ENCODE measurements at regions not wholly inside any gene's neighbourhood (a gene's known extent, or its start where the extent isn't known, plus 50 kb on each side); places are given as distances from the start of the nearest gene placed in this dataset.

DNA sequence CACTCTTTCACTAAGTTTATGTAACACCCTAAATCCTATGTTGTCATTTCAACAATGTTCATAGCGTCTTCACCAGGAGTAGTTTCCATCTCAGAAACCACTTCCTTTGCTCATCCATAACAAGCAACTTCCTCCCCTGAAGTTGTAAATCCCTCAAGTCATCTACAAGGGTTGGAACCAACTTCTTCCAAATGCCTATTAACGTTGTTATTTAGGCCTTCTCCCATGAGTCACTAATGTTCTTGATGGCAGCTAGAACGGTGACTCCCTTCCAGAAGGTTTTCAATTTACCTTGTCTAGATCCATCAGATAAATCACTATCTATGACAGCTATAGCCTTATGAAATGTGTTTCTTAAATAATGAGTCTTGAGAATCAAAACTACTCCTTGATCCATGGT, 73.3 kb upstream of the TARS1 start:
- Histone ChIP-seq H3K4me1 (ENCODE audit: control insufficient read depth in 3 of 3, insufficient read depth in 2 of 3, low read depth in 1 of 3, low read length in 2 of 3) (no peaks in the 10 kb centered on the region), H3K36me3 (ENCODE audit: control insufficient read depth in 3 of 3, insufficient read depth in 2 of 3, low read depth in 1 of 3, low read length in 3 of 3) (no peaks in the 10 kb centered on the region), H3K27ac (ENCODE audit: low read depth in 1 of 3, low read length in 2 of 3) (no peak overlapping the region), H3K9me3 (ENCODE audit: control insufficient read depth in 2 of 2, insufficient read depth in 1 of 2, low read depth in 1 of 2, low read length in 1 of 2) (no peaks in the 10 kb centered on the region), H3K4me3 (ENCODE audit: low read depth in 1 of 3, low read length in 3 of 3) (no peak overlapping the region), H3K27me3 (ENCODE audit: control insufficient read depth in 3 of 3, insufficient read depth in 3 of 3, low read length in 3 of 3) (no peaks in the 10 kb centered on the region)
- FAIRE-seq (no peak), DNase-seq (no peak)
- WGBS, 3 donors, result 66 to 83% (median 74%) methylated on average over 3 of the region's 3 CpGs

DNA sequence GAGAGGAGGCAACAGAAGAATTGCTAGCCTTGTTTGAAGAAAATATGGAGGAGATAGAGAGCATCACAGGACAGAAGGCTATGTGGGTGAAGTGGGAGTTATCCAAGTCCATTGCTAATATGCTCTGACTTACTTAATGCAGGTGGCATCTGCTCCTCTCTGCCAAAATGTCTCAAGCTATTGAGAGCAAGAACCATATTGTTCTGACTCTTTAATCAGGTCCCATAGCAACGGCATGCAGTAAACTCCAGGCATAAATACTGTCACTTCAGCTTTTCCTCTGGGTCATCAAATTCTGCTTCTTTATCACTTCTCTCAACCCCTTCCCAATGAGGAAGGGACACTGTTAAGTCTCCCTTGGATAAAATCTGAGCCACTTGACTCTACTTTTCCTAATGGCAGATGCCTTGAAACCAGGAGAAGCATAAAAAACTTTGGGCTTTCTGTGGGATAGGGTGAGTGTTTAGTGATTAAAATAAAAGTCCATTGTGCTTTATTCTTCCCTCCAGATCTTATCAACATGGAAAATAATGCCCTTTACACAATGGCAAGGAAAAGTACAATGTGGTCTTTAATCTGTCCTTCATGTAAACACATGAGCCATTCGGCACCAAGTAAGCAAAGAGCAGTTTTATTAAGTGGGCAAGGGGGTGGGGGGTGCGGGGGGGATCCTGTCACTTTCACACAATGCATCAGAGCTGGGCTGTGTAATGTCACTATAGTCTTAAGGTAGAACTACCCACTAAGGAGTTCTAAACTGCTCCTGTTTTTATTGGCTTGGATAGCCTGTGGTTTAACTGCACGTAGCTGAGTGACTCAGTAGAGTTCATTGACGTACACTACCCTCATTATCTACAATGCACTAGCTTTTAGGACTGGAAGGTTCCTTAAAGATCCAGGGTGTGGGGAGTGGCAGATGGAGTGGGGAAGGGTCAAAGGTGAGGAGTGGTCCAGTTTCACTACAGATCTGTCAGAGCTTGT, 71.0 kb upstream of the TARS1 start:
- Histone ChIP-seq H3K36me3 (ENCODE audit: control insufficient read depth in 3 of 3, insufficient read depth in 2 of 3, low read depth in 1 of 3, low read length in 3 of 3) (no peaks in the 10 kb centered on the region), H3K4me1 (ENCODE audit: control insufficient read depth in 3 of 3, insufficient read depth in 2 of 3, low read depth in 1 of 3, low read length in 2 of 3) (no peaks in the 10 kb centered on the region), H3K4me3 (ENCODE audit: low read depth in 1 of 3, low read length in 3 of 3) (no peak overlapping the region), H3K27ac (ENCODE audit: low read depth in 1 of 3, low read length in 2 of 3) (no peak overlapping the region), H3K27me3 (ENCODE audit: control insufficient read depth in 3 of 3, insufficient read depth in 3 of 3, low read length in 3 of 3) (no peaks in the 10 kb centered on the region), H3K9me3 (ENCODE audit: control insufficient read depth in 2 of 2, insufficient read depth in 1 of 2, low read depth in 1 of 2, low read length in 1 of 2) (no peaks in the 10 kb centered on the region)
- DNase-seq, result no peak
- WGBS, 3 donors, result 31 to 52% (median 37%) methylated on average over 5 of the region's 5 CpGs
- no peak for FAIRE-seq

DNA sequence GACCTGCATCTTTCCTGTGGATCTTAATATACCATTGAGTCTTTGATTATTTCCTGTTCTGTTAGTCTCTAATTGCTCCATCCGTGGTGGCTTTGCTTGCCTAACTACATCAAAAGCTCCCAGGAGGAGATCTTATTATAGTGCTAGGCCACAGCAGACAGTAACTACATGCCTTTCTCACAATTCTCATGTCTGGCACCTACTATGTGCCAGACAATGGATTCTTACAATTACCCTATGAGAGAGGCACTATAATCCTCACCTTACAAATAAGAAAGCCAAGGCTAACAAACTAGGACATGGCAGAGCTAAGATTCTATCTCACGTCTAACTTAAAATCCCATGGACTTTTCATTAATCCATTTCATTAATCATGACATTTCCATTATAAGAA, 70.3 kb upstream of the TARS1 start:
- Histone ChIP-seq H3K27ac (ENCODE audit: low read depth in 1 of 3, low read length in 2 of 3) (no peak overlapping the region), H3K4me1 (ENCODE audit: control insufficient read depth in 3 of 3, insufficient read depth in 2 of 3, low read depth in 1 of 3, low read length in 2 of 3) (no peaks in the 10 kb centered on the region), H3K36me3 (ENCODE audit: control insufficient read depth in 3 of 3, insufficient read depth in 2 of 3, low read depth in 1 of 3, low read length in 3 of 3) (no peaks in the 10 kb centered on the region), H3K9me3 (ENCODE audit: control insufficient read depth in 2 of 2, insufficient read depth in 1 of 2, low read depth in 1 of 2, low read length in 1 of 2) (no peaks in the 10 kb centered on the region), H3K27me3 (ENCODE audit: control insufficient read depth in 3 of 3, insufficient read depth in 3 of 3, low read length in 3 of 3) (no peaks in the 10 kb centered on the region), H3K4me3 (ENCODE audit: low read depth in 1 of 3, low read length in 3 of 3) (no peak overlapping the region)
- WGBS, 3 donors, result 60 to 67% (median 61%) methylated on average over 2 of the region's 2 CpGs
- FAIRE-seq (no peak), DNase-seq (no peak)

DNA sequence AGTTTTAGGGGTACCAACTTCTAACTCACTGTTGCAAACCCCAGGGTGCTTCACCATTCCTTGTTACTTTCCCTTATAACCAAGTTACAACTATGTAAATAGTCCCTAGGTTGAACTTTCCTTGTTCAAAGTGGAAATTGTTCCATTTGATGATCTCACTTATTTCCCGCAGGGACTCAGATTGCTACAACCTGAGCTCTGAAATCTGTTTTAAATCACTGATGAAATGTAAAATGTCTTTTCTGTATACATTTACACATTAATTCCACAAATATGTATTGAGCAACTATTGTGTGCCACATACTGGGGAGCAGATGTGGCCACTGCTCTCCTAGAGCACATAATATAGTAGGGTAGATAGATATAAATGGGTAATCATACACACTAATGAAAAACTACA, 69.1 kb upstream of the TARS1 start:
- DNase-seq (no peak), FAIRE-seq (no peak)
- H3K36me3 ChIP-seq (ENCODE audit: control insufficient read depth in 3 of 3, insufficient read depth in 2 of 3, low read depth in 1 of 3, low read length in 3 of 3), result no peaks in the 10 kb centered on the region
- H3K4me3 ChIP-seq (ENCODE audit: low read depth in 1 of 3, low read length in 3 of 3), result no peak overlapping the region
- H3K9me3 ChIP-seq (ENCODE audit: control insufficient read depth in 2 of 2, insufficient read depth in 1 of 2, low read depth in 1 of 2, low read length in 1 of 2), result no peaks in the 10 kb centered on the region
- no peaks in the 10 kb centered on the region for H3K4me1 ChIP-seq (ENCODE audit: control insufficient read depth in 3 of 3, insufficient read depth in 2 of 3, low read depth in 1 of 3, low read length in 2 of 3)
- 90 to 99% (median 97%) methylated on average over 1 of the region's 1 CpG for WGBS, 3 donors
- H3K27ac ChIP-seq (ENCODE audit: low read depth in 1 of 3, low read length in 2 of 3), result no peak overlapping the region
- no peaks in the 10 kb centered on the region for H3K27me3 ChIP-seq (ENCODE audit: control insufficient read depth in 3 of 3, insufficient read depth in 3 of 3, low read length in 3 of 3)

DNA sequence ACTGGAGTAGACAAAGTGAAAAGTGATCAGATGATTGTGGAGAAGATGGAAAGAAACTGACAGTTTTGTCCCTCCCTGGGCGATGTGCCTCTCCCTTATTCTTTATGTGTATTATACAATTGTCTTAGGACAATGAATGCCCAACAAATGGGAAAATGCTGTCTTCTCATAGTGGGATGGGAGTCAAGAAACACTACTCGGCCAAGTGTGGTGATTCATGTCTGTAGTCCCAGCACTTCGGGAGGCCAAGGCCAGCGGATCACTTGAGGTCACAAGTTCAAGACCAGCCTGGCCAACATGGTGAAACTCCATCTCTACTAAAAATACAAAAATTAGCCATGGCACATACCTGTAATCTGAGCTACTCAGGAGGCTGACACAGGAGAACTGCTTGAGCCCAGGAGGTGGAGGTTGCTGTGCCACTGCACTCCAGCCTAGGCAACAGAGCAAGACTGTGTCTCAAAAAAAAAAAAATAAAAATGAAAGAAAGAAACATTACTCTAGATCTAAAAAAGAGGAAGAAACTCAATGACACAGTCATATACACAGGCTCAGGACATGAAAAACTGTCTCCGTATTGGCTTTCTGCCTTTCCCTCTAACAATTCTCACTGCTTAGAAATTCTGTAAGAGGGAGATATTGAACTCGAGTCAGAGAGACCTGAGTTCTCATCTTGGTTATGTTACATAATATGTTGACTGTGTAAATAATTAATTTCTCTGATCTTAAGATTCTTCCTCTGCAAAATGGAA, 67.9 kb upstream of the TARS1 start:
- 80 to 84% (median 83%) methylated on average over 6 of the region's 6 CpGs for WGBS, 3 donors

DNA sequence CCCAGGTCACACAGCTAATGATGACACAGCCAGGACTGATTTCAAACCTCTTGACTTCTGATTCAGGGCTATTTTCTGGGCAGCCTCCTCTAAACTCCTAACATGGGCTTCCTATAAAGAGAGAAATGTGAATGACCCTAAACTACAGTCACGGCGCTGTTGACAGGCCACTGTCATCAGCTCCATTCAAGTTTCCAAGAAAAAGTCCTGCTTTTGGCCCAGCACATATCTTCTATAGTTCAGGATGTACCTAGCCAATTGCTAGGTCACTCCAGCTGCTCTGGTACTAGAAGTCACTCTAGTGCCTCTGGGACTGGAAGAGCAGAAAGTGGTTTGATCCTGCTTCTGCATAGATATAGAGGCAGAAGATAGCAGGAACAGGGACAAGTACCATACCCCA, 64.9 kb upstream of the TARS1 start:
- no peaks in the 10 kb centered on the region for H3K36me3 ChIP-seq (ENCODE audit: control insufficient read depth in 3 of 3, insufficient read depth in 2 of 3, low read depth in 1 of 3, low read length in 3 of 3)
- no peaks in the 10 kb centered on the region for H3K9me3 ChIP-seq (ENCODE audit: control insufficient read depth in 2 of 2, insufficient read depth in 1 of 2, low read depth in 1 of 2, low read length in 1 of 2)
- H3K27ac ChIP-seq (ENCODE audit: low read depth in 1 of 3, low read length in 2 of 3), result no peak overlapping the region
- H3K4me3 ChIP-seq (ENCODE audit: low read depth in 1 of 3, low read length in 3 of 3), result no peak overlapping the region
- DNase-seq (no peak), FAIRE-seq (no peak)
- 89 to 95% (median 89%) methylated on average over 2 of the region's 2 CpGs for WGBS, 3 donors
- H3K27me3 ChIP-seq (ENCODE audit: control insufficient read depth in 3 of 3, insufficient read depth in 3 of 3, low read length in 3 of 3), result no peaks in the 10 kb centered on the region
- no peaks in the 10 kb centered on the region for H3K4me1 ChIP-seq (ENCODE audit: control insufficient read depth in 3 of 3, insufficient read depth in 2 of 3, low read depth in 1 of 3, low read length in 2 of 3)

More for the DNA sequence above, 67.9 kb upstream of the TARS1 start:
- no peaks in the 10 kb centered on the region for H3K36me3 ChIP-seq (ENCODE audit: control insufficient read depth in 3 of 3, insufficient read depth in 2 of 3, low read depth in 1 of 3, low read length in 3 of 3)
- H3K4me1 ChIP-seq (ENCODE audit: control insufficient read depth in 3 of 3, insufficient read depth in 2 of 3, low read depth in 1 of 3, low read length in 2 of 3), result no peaks in the 10 kb centered on the region
- H3K9me3 ChIP-seq (ENCODE audit: control insufficient read depth in 2 of 2, insufficient read depth in 1 of 2, low read depth in 1 of 2, low read length in 1 of 2), result no peaks in the 10 kb centered on the region
- FAIRE-seq (no peak), DNase-seq (no peak)
- no peak overlapping the region for H3K4me3 ChIP-seq (ENCODE audit: low read depth in 1 of 3, low read length in 3 of 3)
- H3K27ac ChIP-seq (ENCODE audit: low read depth in 1 of 3, low read length in 2 of 3), result no peak overlapping the region
- no peaks in the 10 kb centered on the region for H3K27me3 ChIP-seq (ENCODE audit: control insufficient read depth in 3 of 3, insufficient read depth in 3 of 3, low read length in 3 of 3)

DNA sequence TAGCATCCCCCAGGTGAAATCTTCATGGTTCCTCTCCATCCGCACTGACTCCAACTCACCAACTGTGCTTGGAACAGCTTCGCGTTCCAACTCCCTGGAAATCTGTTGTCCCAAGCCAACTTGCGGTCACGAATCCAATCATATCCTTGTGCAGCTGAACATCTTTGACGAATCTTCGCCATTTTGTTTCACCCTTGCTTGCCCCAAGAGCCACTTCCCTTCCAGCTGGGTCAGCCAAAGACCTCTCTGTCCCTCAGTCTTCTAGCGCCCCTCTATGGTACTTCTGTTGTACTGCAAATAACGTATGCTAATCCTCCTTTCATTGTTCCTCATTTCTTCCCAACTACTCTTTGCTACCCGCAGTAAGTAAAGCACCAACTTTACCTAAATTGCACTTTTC, 61.0 kb upstream of the TARS1 start:
- Histone ChIP-seq H3K4me1 (ENCODE audit: control insufficient read depth in 3 of 3, insufficient read depth in 2 of 3, low read depth in 1 of 3, low read length in 2 of 3) (no peaks in the 10 kb centered on the region), H3K27ac (ENCODE audit: low read depth in 1 of 3, low read length in 2 of 3) (no peak overlapping the region), H3K9me3 (ENCODE audit: control insufficient read depth in 2 of 2, insufficient read depth in 1 of 2, low read depth in 1 of 2, low read length in 1 of 2) (no peaks in the 10 kb centered on the region), H3K4me3 (ENCODE audit: low read depth in 1 of 3, low read length in 3 of 3) (no peak overlapping the region), H3K27me3 (ENCODE audit: control insufficient read depth in 3 of 3, insufficient read depth in 3 of 3, low read length in 3 of 3) (no peaks in the 10 kb centered on the region), H3K36me3 (ENCODE audit: control insufficient read depth in 3 of 3, insufficient read depth in 2 of 3, low read depth in 1 of 3, low read length in 3 of 3) (no peaks in the 10 kb centered on the region)
- no peak for DNase-seq
- no peak for FAIRE-seq
- 70 to 72% (median 72%) methylated on average over 10 of the region's 10 CpGs for WGBS, 3 donors

DNA sequence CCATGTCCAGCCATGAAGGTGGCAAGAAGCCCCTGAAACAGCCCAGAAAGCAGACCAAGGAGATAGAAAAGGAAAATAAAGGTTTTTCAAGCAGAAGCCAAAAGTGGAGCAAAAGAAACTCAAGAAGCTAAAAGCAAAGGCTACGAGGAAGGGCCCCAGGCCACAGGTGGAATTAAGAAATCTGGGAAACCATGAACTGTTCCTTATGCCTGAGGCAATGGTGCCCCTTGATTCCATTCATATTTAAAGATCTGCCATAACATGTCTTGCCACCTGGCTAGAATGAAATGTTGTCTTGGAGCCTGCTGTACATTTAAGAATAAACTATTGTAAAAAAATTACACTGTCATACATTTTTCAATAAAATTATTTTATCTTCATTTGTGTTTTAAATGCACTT, 59.5 kb upstream of the TARS1 start:
- peaks cover 2 to 5% of the 10 kb centered on the region in 2 donors for H3K9me3 ChIP-seq (ENCODE audit: control insufficient read depth in 2 of 2, insufficient read depth in 1 of 2, low read depth in 1 of 2, low read length in 1 of 2)
- H3K4me3 ChIP-seq (ENCODE audit: low read depth in 1 of 3, low read length in 3 of 3), result no peak overlapping the region
- no peak overlapping the region for H3K27ac ChIP-seq (ENCODE audit: low read depth in 1 of 3, low read length in 2 of 3)
- no peaks in the 10 kb centered on the region for H3K27me3 ChIP-seq (ENCODE audit: control insufficient read depth in 3 of 3, insufficient read depth in 3 of 3, low read length in 3 of 3)
- no peaks in the 10 kb centered on the region for H3K4me1 ChIP-seq (ENCODE audit: control insufficient read depth in 3 of 3, insufficient read depth in 2 of 3, low read depth in 1 of 3, low read length in 2 of 3)
- no peaks in the 10 kb centered on the region for H3K36me3 ChIP-seq (ENCODE audit: control insufficient read depth in 3 of 3, insufficient read depth in 2 of 3, low read depth in 1 of 3, low read length in 3 of 3)
- FAIRE-seq (no peak), DNase-seq (no peak)
- 41 to 76% (median 68%) methylated on average over 1 of the region's 1 CpG for WGBS, 3 donors

All from small intestine (tissue), 7 donors.